ENCODE measurements at regions not wholly inside any gene's neighbourhood (a gene's known extent, or its start where the extent isn't known, plus 50 kb on each side); places are given as distances from the start of the nearest gene placed in this dataset.

DNA sequence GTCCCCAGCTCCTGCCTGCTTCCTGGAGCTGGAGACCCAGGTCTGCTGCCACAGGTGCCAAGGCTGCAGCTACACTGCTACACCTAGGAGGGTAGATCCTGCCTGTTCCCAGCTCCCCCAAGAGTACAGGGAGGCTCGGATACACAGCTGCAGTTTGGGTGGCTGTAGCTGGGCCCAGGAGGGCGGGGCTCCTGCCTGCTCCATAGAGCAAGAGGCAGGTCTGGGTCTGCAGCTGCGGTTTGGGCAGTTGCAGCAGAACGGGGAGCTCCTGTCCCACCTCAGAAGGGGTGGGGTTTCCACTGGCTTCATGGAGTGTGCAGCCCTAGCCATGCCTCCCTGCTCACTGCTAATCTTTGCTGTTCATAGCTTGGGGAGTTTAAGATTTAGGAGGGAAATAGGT, 199.0 kb downstream of the NUFIP1 start:
- TF ChIP-seq, protein P1, sequence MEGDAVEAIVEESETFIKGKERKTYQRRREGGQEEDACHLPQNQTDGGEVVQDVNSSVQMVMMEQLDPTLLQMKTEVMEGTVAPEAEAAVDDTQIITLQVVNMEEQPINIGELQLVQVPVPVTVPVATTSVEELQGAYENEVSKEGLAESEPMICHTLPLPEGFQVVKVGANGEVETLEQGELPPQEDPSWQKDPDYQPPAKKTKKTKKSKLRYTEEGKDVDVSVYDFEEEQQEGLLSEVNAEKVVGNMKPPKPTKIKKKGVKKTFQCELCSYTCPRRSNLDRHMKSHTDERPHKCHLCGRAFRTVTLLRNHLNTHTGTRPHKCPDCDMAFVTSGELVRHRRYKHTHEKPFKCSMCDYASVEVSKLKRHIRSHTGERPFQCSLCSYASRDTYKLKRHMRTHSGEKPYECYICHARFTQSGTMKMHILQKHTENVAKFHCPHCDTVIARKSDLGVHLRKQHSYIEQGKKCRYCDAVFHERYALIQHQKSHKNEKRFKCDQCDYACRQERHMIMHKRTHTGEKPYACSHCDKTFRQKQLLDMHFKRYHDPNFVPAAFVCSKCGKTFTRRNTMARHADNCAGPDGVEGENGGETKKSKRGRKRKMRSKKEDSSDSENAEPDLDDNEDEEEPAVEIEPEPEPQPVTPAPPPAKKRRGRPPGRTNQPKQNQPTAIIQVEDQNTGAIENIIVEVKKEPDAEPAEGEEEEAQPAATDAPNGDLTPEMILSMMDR (conservative IDR thresholded peaks at IDR 0.05) = no peak
- no peak for TF ChIP-seq ZFX (IDR thresholded peaks at IDR 0.05)
- H3K27ac ChIP-seq = no peak overlapping the region

DNA sequence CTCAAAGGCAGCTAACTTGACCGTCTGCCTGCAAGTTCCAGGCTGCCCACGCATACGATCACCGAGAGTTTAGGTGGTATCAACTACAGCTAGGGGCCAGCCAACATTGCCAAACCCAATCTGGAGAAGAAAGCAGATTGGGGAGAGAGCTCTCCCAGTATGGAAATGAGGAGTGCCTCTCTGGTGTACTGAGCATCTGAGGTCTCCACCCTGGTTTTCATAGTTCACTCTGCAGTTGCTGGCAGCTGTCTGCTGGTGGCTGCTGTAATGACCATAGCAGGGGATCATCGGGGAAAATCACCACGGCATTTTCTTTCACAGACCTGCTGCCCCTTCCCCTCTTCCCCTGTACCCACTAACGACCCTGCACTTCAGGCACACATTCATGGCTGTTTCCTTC, 201.7 kb downstream of the NUFIP1 start:
- no peak overlapping the region for H3K27ac ChIP-seq
- TF ChIP-seq ZFX (IDR thresholded peaks at IDR 0.05) = no peak

DNA sequence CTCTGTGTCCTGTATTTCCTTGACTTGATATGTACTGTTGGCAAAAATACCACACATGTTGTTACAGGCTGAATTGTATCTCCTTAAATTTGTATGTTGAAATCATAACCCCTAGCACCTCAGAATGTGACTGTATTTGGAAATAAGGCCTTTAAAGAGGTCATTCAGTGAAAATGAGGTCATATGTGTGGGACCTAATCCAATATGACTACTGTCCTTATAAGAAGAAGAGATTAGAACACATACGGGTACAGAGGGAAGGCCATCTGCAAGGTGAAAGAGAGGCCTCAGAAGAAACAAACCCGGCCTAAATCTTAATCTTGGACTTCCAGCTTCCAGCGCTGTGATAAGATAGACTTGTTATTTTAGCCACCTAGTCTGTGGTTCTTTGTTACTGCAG, 202.5 kb downstream of the NUFIP1 start:
- no peak overlapping the region for H3K27ac ChIP-seq
- no peak for TF ChIP-seq ZFX (IDR thresholded peaks at IDR 0.05)
- TF ChIP-seq, protein P1 (conservative IDR thresholded peaks at IDR 0.05) = no peak

DNA sequence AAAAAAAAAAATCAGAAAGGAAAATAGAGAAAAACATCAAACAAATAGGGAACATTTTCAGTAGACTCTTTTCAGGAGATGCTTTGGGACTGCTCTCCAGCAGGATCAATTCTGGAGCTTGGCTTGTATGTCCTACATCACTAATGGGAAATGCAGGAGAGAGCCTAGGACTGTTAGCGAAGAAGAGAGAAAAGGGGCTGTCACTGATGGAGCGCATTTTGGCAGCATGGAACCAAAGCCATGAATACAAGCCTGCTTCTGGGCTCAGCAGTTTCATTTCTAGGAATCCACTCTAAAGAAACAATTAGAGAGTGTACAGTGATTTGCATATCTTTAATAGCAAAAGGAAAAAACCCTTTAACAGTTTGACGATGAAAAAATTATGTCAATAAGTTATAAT, 203.9 kb downstream of the NUFIP1 start:
- no peak for TF ChIP-seq ZFX (IDR thresholded peaks at IDR 0.05)
- TF ChIP-seq, protein P1 (conservative IDR thresholded peaks at IDR 0.05) = no peak

DNA sequence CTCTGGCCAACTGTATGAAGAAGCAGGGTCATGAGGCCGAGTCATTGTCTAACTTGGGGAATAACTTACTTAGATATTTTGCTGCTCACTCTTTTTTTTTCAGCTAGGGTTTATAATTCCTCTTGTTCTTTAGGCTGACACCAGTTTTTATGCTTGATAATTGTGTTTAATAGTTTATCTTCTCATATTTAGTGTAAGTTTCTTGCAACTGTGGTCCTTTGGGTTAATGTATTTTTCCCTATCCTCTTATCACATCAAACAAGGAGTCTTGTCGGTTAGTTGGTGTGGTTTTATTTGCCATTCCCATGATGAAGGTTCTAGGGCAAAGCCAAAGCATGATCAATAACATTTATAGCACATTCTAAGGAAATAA, 204.6 kb downstream of the NUFIP1 start:
- no peak for TF ChIP-seq ZFX (IDR thresholded peaks at IDR 0.05)
- TF ChIP-seq, protein P1 (conservative IDR thresholded peaks at IDR 0.05) = no peak
- no peak overlapping the region for H3K27ac ChIP-seq

More for the DNA sequence above, 203.9 kb downstream of the NUFIP1 start:
- no peak overlapping the region for H3K27ac ChIP-seq

DNA sequence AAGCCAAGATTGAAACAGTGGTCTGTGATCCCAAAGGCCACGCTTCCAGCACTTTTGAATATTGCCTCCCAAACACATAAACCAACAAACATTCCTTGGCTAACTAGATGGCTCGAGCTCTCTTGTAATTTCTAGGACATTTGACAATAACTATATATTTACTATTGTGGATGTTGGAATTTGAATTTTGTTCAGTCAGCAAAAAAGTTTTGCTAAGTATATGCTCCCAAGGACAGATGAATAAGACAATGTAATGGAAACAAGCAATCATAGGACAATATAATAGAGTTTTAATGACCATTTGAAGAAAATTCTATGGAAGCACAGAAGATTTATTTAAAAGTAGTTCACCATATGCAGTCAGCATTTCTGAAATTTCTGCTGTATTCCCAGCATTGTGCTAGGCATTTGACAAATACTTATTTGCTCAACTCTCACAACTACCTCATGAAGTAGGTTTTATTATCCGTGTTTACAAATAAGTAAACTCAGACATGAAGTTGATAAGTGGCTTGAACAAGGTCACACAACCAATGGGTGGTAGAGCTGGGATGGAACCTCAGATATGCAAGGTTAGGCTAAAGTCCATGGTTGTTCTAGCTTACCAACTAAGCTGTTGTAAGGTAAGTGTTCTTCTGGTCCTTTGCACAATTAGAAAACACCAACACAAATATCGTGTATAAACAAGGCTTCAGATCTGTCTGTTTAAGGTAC, 205.1 kb downstream of the NUFIP1 start:
- TF ChIP-seq, protein P1 (conservative IDR thresholded peaks at IDR 0.05) = no peak
- TF ChIP-seq ZFX (IDR thresholded peaks at IDR 0.05) = no peak
- no peak overlapping the region for H3K27ac ChIP-seq

DNA sequence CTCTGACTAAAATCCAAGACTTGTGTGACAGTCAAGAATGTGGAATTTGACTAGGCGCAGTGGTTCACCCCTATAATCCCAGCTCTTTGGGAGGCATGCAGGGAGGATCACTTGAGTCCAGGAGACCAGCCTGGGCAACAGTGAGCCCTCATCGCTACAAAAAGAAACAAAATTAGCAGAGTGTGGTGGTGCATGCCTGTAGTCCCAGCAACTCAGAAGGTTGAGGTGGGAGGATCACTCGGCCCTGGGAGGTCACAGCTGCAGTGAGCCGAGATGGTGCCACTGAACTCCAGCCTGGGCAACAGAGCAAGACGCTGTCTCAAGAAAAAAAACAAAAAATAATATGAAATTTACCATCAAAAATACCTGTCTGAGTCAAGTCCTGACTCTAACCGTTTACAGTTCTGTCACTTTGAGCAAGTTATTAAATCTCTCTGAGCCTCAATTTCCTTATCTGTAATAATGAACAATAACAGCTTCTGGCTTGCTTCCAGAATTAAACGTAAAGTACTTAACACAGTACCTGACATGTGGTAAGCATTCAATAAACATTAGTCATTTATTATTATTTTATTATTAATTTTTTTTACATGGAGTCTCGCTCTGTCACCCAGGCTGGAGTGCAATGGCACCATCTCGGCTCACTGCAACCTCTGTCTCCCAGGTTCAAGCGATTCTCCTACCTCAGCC, 204.6 kb upstream of the TSC22D1 start:
- TF ChIP-seq, protein P1 (conservative IDR thresholded peaks at IDR 0.05) = no peak
- TF ChIP-seq ZFX (IDR thresholded peaks at IDR 0.05) = no peak
- no peak overlapping the region for H3K27ac ChIP-seq
